ENCODE measurements at regions not wholly inside any gene's neighbourhood (a gene's known extent, or its start where the extent isn't known, plus 50 kb on each side); places are given as distances from the start of the nearest gene placed in this dataset.

- no peak overlapping the region for H4K5ac ChIP-seq (ENCODE audit: insufficient read length, low read depth, low read length)
- no peak overlapping the region for H3K4me2 ChIP-seq (ENCODE audit: insufficient read depth in 1 of 2, low read depth in 2 of 2, low read length in 2 of 2)
- H3K14ac ChIP-seq (ENCODE audit: insufficient read length), result no peak overlapping the region
- FAIRE-seq, result no peak
- no peak overlapping the region for H2BK120ac ChIP-seq (replicated peaks; ENCODE audit: low read depth, low read length)
- peak overlapping the region in 1 of 4 experiments; percentile 34; a peak in 1 of 7 replicates for H3K9ac ChIP-seq (replicated peaks in 1 of 4; ENCODE audit: extremely low read depth in 1 of 4, low read depth in 3 of 4, low read length in 3 of 4)
- H2BK12ac ChIP-seq (ENCODE audit: low read depth, low read length), result no peak overlapping the region
- H3K23ac ChIP-seq (ENCODE audit: insufficient read length), result no peak overlapping the region
- H3K79me2 ChIP-seq (ENCODE audit: control insufficient read depth in 1 of 2, insufficient read depth in 2 of 2, low read length in 2 of 2), result no peaks in the 10 kb centered on the region
- H2AFZ ChIP-seq (ENCODE audit: low read length), result no peak overlapping the region
- no peak overlapping the region for H3K4me3 ChIP-seq (ENCODE audit: extremely low read depth in 1 of 4, insufficient read depth in 2 of 4, low read depth in 3 of 4, low read length in 4 of 4)
- no peaks in the 10 kb centered on the region for H4K20me1 ChIP-seq (replicated peaks in 1 of 2; ENCODE audit: control insufficient read depth in 1 of 2, insufficient read depth in 2 of 2, low read length in 2 of 2)
- ChIA-PET CTCF (ENCODE audit: partially characterized antibody) (interaction anchor here (0.6 to 1.2 kb wide), 5 partner anchors 46 to 209 kb away, joined by 3 read pairs; no protein-coding TSS in a partner anchor), POLR2A (ENCODE audit: partially characterized antibody) (no interaction called here)
- H3K79me1 ChIP-seq (ENCODE audit: low read depth, low read length), result no peaks in the 10 kb centered on the region
- H3K27me3 ChIP-seq (replicated peaks in 1 of 4; ENCODE audit: control insufficient read depth in 3 of 4, extremely low read depth in 1 of 4, insufficient read depth in 3 of 4, low read length in 3 of 4), result no peaks in the 10 kb centered on the region
- no peak overlapping the region for H3K4ac ChIP-seq (replicated peaks; ENCODE audit: insufficient read length, low read depth, low read length)
- H3K18ac ChIP-seq (ENCODE audit: extremely low read depth, low read length), result no peak overlapping the region
- H3K9me3 ChIP-seq (ENCODE audit: insufficient read depth in 2 of 2, low read depth in 1 of 2, low read length in 1 of 2), result no peaks in the 10 kb centered on the region
- H2BK15ac ChIP-seq (ENCODE audit: low read length), result no peak overlapping the region
- H4K8ac ChIP-seq (ENCODE audit: extremely low read depth, insufficient read depth, low read length), result no peak overlapping the region
- H2BK5ac ChIP-seq (ENCODE audit: low read depth, low read length), result no peak overlapping the region
- H3K27ac ChIP-seq (ENCODE audit: low read depth, low read length), result no peak overlapping the region
- no peak for DNase-seq (ENCODE audit: low read depth in 1 of 2, low spot score in 2 of 2)
- H4K91ac ChIP-seq (replicated peaks; ENCODE audit: insufficient read length, low read length), result no peak overlapping the region
- H3K4me1 ChIP-seq (replicated peaks in 1 of 4; ENCODE audit: control insufficient read depth in 3 of 4, insufficient read depth in 4 of 4, low read length in 3 of 4), result peaks cover 0 to 22% (median 15%) of the 10 kb centered on the region in 4 experiments; a peak in 6 of 7 replicates
- H2BK20ac ChIP-seq (ENCODE audit: low read length), result no peak overlapping the region
- no peak overlapping the region for H3K56ac ChIP-seq (replicated peaks; ENCODE audit: insufficient read length, low read depth, low read length)
- no peak overlapping the region for H2AK5ac ChIP-seq (ENCODE audit: low read depth, low read length)
- H3K36me3 ChIP-seq (ENCODE audit: control insufficient read depth in 2 of 4, insufficient read depth in 4 of 4, low read length in 3 of 4), result no peaks in the 10 kb centered on the region
- H3K23me2 ChIP-seq (ENCODE audit: low read depth, low read length), result no peaks in the 10 kb centered on the region; the same call in 1 of the 2 replicates
- TF ChIP-seq CTBP2 (IDR thresholded peaks at IDR 0.05; ENCODE audit: borderline replicate concordance, insufficient read depth, insufficient read length, low read length) (no peak), GABPA (IDR thresholded peaks at IDR 0.05; ENCODE audit: borderline replicate concordance, insufficient read depth, low read length) (no peak)
Measured at GRCh38 chr1:239807361-239807760, 284.3 kb upstream of the FMN2 start.

Measured in H1 (cell line).